GM12873 (cell line): ENCODE measurements at regions not wholly inside any gene's neighbourhood (a gene's known extent, or its start where the extent isn't known, plus 50 kb on each side); places are given as distances from the start of the nearest gene placed in this dataset.

Experiments
- CTCF ChIP-seq: IDR thresholded peaks from 2 replicates; pipeline ENCODE4 v1.5.1; 2012; ENCODE audit warnings: low read depth, mild to moderate bottlenecking, moderate library complexity, low read length, control low read depth; ENCODE audit not compliant: insufficient read depth; ENCODE audit errors: missing control alignments

GRCh38 chr15:66884115-66884622 lies 181.2 kb upstream of the SMAD3 start:
- TF ChIP-seq CTCF, result no peak

DNA sequence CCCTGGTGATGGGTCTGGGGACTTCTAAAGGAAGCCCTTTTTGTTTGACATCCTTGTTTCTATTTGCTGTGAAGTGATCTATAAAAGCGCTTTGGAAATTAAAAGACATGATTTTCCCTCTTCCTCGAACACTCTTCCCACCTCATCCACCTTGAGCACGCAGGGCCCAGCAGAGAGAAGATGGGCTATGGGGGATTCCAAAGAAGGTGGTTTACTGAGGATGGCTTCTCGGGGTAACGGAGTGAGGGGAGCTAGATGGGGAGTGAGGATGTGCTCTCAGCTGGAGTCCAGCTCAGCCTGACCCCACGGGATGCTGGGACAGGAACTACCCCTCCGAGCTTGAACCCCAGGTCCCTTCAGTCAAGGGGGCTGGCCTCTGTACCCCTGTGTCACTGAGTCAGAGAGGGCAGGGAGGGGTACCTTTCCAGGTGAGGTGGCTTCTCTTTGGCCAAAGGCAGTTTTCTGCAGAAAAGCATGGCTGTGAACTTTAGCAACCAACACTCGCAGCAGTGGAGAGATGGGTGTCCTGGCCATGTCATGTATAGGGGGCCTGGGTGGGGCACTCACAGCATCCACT lies 180.7 kb upstream of the SMAD3 start:
- TF ChIP-seq CTCF, result no peak

- TF ChIP-seq CTCF, result no peak
These were observed 180.0 kb upstream of the SMAD3 start for GRCh38 chr15:66885281-66885915.

DNA sequence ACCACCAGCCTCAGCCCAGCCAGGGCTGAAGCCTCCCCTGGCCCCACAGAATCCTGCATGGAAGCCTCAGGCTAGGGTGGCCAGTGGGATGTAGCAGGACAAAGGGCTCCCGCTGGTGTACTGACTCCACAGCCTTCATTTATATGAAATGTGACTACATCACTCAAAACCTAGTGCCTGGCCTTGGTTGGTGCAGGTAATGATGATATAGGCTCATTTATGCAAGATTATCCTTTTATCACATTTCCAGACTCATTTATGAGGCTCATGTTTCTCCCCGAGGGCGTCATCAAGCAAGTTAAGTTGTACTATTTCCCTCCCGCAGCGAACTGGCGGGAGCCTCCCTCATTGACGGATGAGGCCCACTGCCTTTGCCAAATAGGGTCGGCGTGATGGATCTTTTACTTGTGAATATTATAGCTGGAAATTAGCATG lies 179.1 kb upstream of the SMAD3 start:
- no peak for TF ChIP-seq CTCF

- no peak for TF ChIP-seq CTCF
These were observed 178.6 kb upstream of the SMAD3 start for GRCh38 chr15:66886686-66887273.

DNA sequence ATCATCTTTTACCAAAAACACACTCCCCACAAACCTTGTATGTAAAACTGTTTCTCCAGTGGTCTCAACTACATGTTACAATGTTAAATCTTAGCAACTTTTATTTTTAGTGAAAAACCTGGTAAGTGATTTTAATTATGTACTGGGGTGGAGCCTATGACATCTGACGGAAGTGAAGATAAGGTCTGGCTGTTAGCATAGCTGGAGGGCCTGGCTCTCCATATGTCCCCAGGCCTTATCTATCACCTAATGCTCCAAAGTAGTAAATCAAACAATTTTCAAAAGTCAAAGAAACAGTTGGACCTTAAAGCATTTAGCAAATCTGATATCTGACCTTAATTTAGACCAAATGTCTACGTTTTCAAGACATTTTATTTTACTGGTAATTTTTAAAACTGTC lies 173.6 kb upstream of the SMAD3 start:
- TF ChIP-seq CTCF, result no peak

GRCh38 chr15:66893294-66893693 lies 172.1 kb upstream of the SMAD3 start:
- TF ChIP-seq CTCF, result no peak
